ENCODE measurements at regions not wholly inside any gene's neighbourhood (a gene's known extent, or its start where the extent isn't known, plus 50 kb on each side); places are given as distances from the start of the nearest gene placed in this dataset.

DNA sequence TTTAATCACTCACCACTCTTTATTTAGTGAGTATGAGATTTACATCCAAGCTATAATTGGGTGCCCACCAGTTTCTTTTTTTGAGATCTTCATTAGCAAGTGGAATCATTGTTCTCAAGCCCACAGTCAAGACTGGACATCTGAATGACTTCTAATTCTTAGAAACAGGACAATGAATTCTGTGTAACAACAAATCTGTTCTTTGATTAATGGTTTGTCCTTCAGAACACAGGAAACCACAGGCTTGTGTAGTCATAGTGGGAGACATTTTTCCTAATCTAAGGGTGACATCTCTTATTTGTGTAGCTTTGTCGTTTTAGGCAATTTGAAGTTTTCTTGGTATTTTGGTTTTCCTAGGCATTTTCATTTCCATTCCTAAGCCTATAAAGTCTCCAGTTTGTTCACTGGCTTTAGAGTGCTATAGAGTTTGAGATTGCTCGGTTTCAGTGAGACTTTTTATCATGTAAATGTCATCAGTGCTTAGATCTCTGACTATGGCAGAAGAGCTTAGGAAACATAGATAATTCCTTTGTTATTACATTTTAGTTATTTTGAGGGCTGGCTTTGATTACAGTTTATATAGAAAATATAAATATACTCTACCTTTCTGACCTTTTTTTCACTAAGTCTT, 903.9 kb upstream of the MAP3K7 start:
- H3K27me3 ChIP-seq (ENCODE audit: control insufficient read depth, insufficient read depth, low read length) = no peaks in the 10 kb centered on the region
- H3K36me3 ChIP-seq (ENCODE audit: control insufficient read depth, insufficient read depth, low read length) = no peaks in the 10 kb centered on the region
- H3K4me3 ChIP-seq (ENCODE audit: low read length) = no peak overlapping the region
- H3K4me1 ChIP-seq (ENCODE audit: control insufficient read depth, insufficient read depth, low read length) = no peaks in the 10 kb centered on the region
- no peak overlapping the region for H3K9ac ChIP-seq (ENCODE audit: low read length)
- H3K27ac ChIP-seq (ENCODE audit: low read depth, low read length) = no peak overlapping the region

DNA sequence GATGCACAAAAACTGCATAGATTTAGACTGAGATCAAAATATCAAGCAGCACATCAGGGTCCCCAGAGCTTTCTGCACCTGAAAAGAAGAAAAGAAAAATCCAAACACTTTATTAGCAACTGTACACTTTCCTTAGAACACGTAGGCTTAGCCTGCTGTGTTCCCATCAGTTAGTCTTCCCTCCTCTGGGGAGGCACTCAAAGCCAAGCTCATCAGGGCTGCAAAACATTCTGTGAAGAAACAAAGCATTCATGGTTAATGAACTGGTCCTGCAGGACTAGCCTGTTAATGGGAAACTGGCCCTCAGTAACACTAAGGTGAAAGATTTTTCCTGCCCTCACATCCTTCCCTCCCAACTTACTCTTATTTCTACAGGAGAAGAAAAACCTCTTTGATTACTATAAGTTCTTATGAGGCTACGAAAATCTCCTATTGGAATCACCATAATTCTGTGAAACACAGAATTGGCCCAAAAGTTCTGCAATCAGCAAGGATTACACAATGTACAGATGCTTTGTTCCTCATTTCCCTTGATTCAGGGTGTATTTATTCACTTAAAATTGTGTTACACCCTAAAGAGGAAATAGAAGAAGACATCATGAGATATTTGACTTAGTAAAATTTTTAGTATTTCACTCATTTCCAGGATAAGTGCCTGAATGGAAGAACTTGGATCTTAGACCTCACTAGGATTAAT, 901.0 kb upstream of the MAP3K7 start:
- Histone ChIP-seq H3K4me1 (ENCODE audit: control insufficient read depth, insufficient read depth, low read length) (no peaks in the 10 kb centered on the region), H3K4me3 (ENCODE audit: low read length) (no peak overlapping the region), H3K27ac (ENCODE audit: low read depth, low read length) (no peak overlapping the region), H3K36me3 (ENCODE audit: control insufficient read depth, insufficient read depth, low read length) (no peaks in the 10 kb centered on the region), H3K9ac (ENCODE audit: low read length) (no peak overlapping the region), H3K27me3 (ENCODE audit: control insufficient read depth, insufficient read depth, low read length) (no peaks in the 10 kb centered on the region)

DNA sequence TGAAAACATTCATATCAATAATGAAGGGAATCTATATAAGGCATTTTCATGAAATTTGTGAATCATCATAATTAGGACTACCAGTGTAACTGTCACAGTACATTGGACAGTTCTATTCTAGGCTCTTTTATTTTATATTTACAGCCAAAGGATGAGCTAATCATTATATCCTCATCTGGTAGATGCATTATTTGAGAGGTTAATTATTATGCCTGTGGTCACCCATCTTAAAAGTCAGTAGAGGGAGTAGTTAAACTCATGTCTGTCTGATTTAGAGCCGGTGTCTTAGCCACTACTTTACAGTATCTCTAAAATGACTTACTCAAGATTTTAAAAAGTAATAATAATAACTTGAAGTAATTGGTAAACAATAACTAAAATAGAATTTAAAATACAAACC, 899.3 kb upstream of the MAP3K7 start:
- Histone ChIP-seq H3K36me3 (ENCODE audit: control insufficient read depth, insufficient read depth, low read length) (no peaks in the 10 kb centered on the region), H3K9ac (ENCODE audit: low read length) (no peak overlapping the region), H3K4me1 (ENCODE audit: control insufficient read depth, insufficient read depth, low read length) (no peaks in the 10 kb centered on the region), H3K27me3 (ENCODE audit: control insufficient read depth, insufficient read depth, low read length) (no peaks in the 10 kb centered on the region), H3K4me3 (ENCODE audit: low read length) (no peak overlapping the region), H3K27ac (ENCODE audit: low read depth, low read length) (no peak overlapping the region)

DNA sequence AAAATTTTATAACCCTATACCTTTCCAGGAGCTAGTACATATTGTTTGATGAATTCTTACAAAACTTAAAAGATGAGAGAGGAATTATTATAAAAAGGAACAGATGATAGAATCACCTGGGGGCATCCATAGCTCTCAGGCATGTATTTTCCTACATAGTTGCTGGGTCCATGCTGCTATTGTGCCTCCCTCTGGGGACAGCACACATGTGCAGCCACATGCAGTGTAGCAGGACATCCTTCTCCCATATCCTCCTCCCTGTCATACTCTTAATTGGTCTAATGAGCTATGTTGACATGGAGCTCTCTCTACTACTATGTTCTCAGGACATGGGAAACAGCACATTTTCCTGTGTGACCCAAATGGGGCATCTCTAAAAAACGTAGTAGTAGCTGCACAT, 898.2 kb upstream of the MAP3K7 start:
- H3K36me3 ChIP-seq (ENCODE audit: control insufficient read depth, insufficient read depth, low read length) = no peaks in the 10 kb centered on the region
- H3K4me1 ChIP-seq (ENCODE audit: control insufficient read depth, insufficient read depth, low read length) = no peaks in the 10 kb centered on the region
- H3K9ac ChIP-seq (ENCODE audit: low read length) = no peak overlapping the region
- H3K4me3 ChIP-seq (ENCODE audit: low read length) = no peak overlapping the region
- no peak overlapping the region for H3K27ac ChIP-seq (ENCODE audit: low read depth, low read length)
- no peaks in the 10 kb centered on the region for H3K27me3 ChIP-seq (ENCODE audit: control insufficient read depth, insufficient read depth, low read length)

DNA sequence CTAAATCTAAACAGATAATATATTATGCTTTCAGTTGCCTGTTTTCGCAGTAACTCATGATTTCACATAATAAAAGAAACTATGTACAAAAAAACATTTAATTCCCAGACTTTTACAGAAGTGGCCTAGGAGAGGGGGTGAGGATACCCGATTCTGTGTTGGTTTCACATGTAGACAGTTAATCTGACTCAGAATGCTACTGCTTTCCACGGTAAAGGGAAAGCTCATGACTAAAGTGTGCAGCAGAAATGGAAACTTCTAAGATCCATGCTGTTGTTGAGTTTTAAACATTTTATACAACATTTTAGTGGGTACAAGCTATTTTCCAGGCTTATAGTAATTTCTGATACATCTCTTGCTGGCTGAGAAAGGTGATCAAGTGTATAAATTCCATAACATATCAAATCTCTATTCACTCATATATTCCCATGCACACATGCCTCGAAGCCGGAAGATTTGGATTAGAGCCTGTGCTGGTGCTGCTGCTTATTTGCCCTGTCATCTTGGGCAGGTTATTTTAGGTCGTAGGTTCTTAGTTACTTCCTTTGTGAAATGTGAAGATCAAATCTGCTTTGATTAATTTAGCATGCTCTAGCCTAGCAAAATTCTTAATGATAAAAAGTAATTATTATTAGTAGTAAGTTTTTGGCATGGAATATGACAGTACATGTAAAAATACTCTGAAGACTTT, 896.7 kb upstream of the MAP3K7 start:
- Histone ChIP-seq H3K9ac (ENCODE audit: low read length) (no peak overlapping the region), H3K4me1 (ENCODE audit: control insufficient read depth, insufficient read depth, low read length) (no peaks in the 10 kb centered on the region), H3K4me3 (ENCODE audit: low read length) (no peak overlapping the region), H3K27ac (ENCODE audit: low read depth, low read length) (no peak overlapping the region), H3K36me3 (ENCODE audit: control insufficient read depth, insufficient read depth, low read length) (no peaks in the 10 kb centered on the region), H3K27me3 (ENCODE audit: control insufficient read depth, insufficient read depth, low read length) (no peaks in the 10 kb centered on the region)

DNA sequence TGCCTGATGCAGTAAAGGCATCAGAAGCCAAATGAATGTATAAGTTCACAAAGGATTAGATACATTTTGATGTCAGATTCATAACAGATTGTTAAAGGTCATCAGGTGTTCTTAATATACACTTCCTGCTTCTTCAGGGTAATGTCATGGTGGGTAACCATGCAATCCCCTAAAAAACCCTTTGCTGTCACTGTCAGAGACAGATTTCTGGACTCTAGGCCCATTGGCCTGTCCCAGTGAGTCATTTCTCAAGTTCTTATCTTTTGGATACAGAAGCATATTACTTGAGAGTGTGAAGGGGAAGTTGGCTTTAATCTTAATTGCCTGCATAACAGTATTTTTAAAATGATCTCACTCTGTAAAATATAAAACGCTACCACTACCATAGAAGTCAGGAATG, 895.6 kb upstream of the MAP3K7 start:
- Histone ChIP-seq H3K4me3 (ENCODE audit: low read length) (no peak overlapping the region), H3K4me1 (ENCODE audit: control insufficient read depth, insufficient read depth, low read length) (no peaks in the 10 kb centered on the region), H3K27ac (ENCODE audit: low read depth, low read length) (no peak overlapping the region), H3K9ac (ENCODE audit: low read length) (no peak overlapping the region), H3K36me3 (ENCODE audit: control insufficient read depth, insufficient read depth, low read length) (no peaks in the 10 kb centered on the region), H3K27me3 (ENCODE audit: control insufficient read depth, insufficient read depth, low read length) (no peaks in the 10 kb centered on the region)

DNA sequence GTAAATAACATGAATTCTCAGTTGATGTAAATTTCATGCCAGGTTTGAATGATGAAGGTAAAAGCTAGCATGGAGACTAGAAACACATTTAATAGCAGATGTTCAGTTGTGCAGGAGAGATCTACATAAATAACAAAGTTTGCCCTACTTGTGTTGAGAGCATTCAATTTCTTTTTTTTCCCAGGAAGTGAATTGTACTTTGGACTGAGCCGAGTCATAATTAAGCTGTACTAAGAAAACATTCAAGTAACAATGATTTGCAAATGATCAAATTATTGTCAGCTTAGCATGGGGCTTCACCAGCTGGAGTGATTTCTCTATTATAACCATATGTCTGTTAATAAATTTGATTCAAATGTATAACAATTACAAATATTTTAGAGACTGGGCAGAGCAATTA, 893.5 kb upstream of the MAP3K7 start:
- no peaks in the 10 kb centered on the region for H3K36me3 ChIP-seq (ENCODE audit: control insufficient read depth, insufficient read depth, low read length)
- H3K4me1 ChIP-seq (ENCODE audit: control insufficient read depth, insufficient read depth, low read length) = no peaks in the 10 kb centered on the region
- no peak overlapping the region for H3K9ac ChIP-seq (ENCODE audit: low read length)

DNA sequence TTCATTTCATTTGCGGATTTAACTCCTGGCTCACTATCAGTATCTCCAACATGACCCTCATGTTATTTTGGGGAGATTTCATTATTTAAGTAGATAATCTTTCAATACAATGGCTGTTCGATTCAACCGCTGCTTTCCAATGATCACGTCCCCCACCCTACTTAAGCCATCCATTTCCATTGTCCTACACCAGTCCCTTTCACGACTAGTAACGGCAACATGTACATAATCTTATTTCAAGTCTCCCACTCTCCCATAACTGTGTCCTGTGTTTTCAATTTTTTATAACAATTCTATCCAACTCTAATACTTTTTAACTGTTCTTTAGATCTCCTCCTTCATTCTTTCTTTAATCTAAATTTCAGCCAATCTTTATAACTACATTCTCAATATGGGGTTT, 890.8 kb upstream of the MAP3K7 start:
- Histone ChIP-seq H3K9ac (ENCODE audit: low read length) (no peak overlapping the region), H3K4me1 (ENCODE audit: control insufficient read depth, insufficient read depth, low read length) (no peaks in the 10 kb centered on the region), H3K27me3 (ENCODE audit: control insufficient read depth, insufficient read depth, low read length) (no peaks in the 10 kb centered on the region), H3K4me3 (ENCODE audit: low read length) (no peak overlapping the region), H3K36me3 (ENCODE audit: control insufficient read depth, insufficient read depth, low read length) (no peaks in the 10 kb centered on the region), H3K27ac (ENCODE audit: low read depth, low read length) (no peak overlapping the region)

More for the DNA sequence above, 893.5 kb upstream of the MAP3K7 start:
- no peak overlapping the region for H3K27ac ChIP-seq (ENCODE audit: low read depth, low read length)
- H3K4me3 ChIP-seq (ENCODE audit: low read length) = no peak overlapping the region
- H3K27me3 ChIP-seq (ENCODE audit: control insufficient read depth, insufficient read depth, low read length) = no peaks in the 10 kb centered on the region

DNA sequence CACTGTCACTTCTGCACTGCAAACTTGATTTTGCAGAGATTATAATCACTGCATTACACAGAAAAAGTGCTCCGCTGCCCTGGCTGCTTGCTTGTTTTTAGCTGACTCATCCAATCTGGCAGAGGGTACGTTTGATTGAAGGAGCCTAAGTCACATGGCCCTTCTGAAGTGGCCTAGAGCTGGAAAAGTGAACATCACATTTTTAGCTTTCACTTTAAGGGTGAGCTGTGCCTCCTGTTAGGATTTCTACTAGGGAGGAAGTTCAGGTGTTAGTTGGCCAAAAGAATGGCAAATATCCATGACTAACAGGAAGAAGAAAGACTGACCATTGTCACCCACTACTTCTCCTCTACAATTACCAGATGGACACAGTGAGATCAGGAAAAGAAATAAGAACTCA, 889.1 kb upstream of the MAP3K7 start:
- H3K36me3 ChIP-seq (ENCODE audit: control insufficient read depth, insufficient read depth, low read length) = no peaks in the 10 kb centered on the region
- H3K27ac ChIP-seq (ENCODE audit: low read depth, low read length) = no peak overlapping the region
- H3K9ac ChIP-seq (ENCODE audit: low read length) = no peak overlapping the region
- H3K4me1 ChIP-seq (ENCODE audit: control insufficient read depth, insufficient read depth, low read length) = no peaks in the 10 kb centered on the region
- no peaks in the 10 kb centered on the region for H3K27me3 ChIP-seq (ENCODE audit: control insufficient read depth, insufficient read depth, low read length)
- no peak overlapping the region for H3K4me3 ChIP-seq (ENCODE audit: low read length)

DNA sequence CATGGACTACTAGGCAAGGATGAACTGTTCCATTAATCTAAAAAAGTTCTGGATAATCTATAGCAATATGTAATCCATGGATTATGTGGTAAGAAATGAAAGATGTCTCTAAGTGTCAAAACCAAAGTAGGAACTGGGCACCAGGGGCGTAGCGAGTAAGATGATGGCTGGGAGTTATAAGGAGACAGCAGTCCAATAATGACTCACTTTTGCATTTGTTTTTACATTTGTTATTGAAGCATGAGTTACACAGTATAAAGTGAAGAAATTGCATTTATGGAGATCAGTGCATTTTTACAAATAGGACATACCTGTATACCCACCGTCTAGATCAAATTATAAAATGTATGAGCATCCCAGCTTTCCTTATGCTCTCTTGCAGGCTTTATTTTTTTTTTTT, 878.5 kb upstream of the MAP3K7 start:
- H3K4me3 ChIP-seq (ENCODE audit: low read length) = no peak overlapping the region
- no peak overlapping the region for H3K9ac ChIP-seq (ENCODE audit: low read length)
- H3K27ac ChIP-seq (ENCODE audit: low read depth, low read length) = no peak overlapping the region
- H3K27me3 ChIP-seq (ENCODE audit: control insufficient read depth, insufficient read depth, low read length) = no peaks in the 10 kb centered on the region
- no peaks in the 10 kb centered on the region for H3K36me3 ChIP-seq (ENCODE audit: control insufficient read depth, insufficient read depth, low read length)
- H3K4me1 ChIP-seq (ENCODE audit: control insufficient read depth, insufficient read depth, low read length) = no peaks in the 10 kb centered on the region

DNA sequence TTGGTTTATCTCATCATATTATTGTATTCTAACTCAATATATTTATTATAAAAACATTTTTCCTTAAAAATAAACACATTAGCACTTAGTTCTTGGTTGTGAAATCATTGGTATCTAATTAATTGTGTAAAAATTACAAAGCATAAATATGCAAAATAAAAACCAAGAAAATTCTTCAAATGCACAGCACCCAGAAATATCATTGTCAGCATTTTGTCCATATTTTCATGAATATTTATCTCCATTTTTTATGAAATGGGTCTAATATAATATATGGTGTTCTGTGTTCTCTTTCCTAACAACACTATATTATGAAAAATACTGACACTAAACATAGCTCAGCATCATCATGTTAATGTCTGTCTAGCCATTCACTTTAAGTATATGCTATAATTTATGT, 877.8 kb upstream of the MAP3K7 start:
- no peaks in the 10 kb centered on the region for H3K27me3 ChIP-seq (ENCODE audit: control insufficient read depth, insufficient read depth, low read length)
- H3K4me3 ChIP-seq (ENCODE audit: low read length) = no peak overlapping the region
- no peaks in the 10 kb centered on the region for H3K36me3 ChIP-seq (ENCODE audit: control insufficient read depth, insufficient read depth, low read length)
- no peak overlapping the region for H3K9ac ChIP-seq (ENCODE audit: low read length)
- no peaks in the 10 kb centered on the region for H3K4me1 ChIP-seq (ENCODE audit: control insufficient read depth, insufficient read depth, low read length)
- H3K27ac ChIP-seq (ENCODE audit: low read depth, low read length) = no peak overlapping the region

DNA sequence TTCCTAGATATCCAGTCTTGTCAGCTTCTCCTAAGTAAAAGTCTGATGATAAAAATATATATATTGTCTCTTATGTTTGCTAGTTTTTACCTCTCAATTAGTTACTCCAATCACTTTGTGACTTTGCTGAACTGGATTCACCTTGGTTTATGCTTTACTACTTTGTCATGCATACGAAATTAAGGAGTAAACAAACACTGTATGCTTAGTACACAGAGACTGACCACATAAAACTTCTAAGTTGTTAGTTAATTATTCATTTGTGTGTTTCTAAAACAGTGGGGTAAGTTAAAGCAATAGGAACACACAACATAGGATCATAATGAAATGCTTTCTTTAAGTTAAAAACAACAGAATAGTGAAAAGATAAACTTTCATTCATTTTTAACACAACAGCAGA, 877.3 kb upstream of the MAP3K7 start:
- Histone ChIP-seq H3K27me3 (ENCODE audit: control insufficient read depth, insufficient read depth, low read length) (no peaks in the 10 kb centered on the region), H3K9ac (ENCODE audit: low read length) (no peak overlapping the region), H3K27ac (ENCODE audit: low read depth, low read length) (no peak overlapping the region), H3K4me1 (ENCODE audit: control insufficient read depth, insufficient read depth, low read length) (no peaks in the 10 kb centered on the region), H3K4me3 (ENCODE audit: low read length) (no peak overlapping the region), H3K36me3 (ENCODE audit: control insufficient read depth, insufficient read depth, low read length) (no peaks in the 10 kb centered on the region)

DNA sequence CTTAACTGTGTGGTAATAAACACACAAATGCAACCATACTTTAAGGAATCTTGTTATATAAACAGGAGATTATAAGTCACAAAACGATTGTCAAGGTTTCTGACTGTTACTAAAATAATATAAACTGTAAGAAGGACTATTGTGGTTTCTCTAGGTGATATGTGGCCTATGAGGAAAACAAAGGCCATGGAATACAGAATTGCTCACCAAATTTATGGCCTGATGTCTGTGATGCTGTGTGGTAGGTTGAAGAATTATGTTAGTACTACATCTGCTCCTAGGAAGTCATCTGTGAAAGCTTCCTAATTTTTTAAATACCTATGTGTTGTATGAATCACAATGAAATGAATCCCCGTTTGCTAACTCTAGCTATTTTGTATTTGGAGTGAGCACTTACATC, 875.4 kb upstream of the MAP3K7 start:
- no peak overlapping the region for H3K27ac ChIP-seq (ENCODE audit: low read depth, low read length)
- no peaks in the 10 kb centered on the region for H3K27me3 ChIP-seq (ENCODE audit: control insufficient read depth, insufficient read depth, low read length)
- H3K9ac ChIP-seq (ENCODE audit: low read length) = no peak overlapping the region
- H3K4me1 ChIP-seq (ENCODE audit: control insufficient read depth, insufficient read depth, low read length) = no peaks in the 10 kb centered on the region
- no peaks in the 10 kb centered on the region for H3K36me3 ChIP-seq (ENCODE audit: control insufficient read depth, insufficient read depth, low read length)
- no peak overlapping the region for H3K4me3 ChIP-seq (ENCODE audit: low read length)

Measured in rectal smooth muscle tissue (tissue), 1 donor.